ENCODE measurements at regions not wholly inside any gene's neighbourhood (a gene's known extent, or its start where the extent isn't known, plus 50 kb on each side); places are given as distances from the start of the nearest gene placed in this dataset.

GRCh38 chr10:4083509-4084003 lies 298.5 kb upstream of the KLF6 start:
- DNase-seq: no peak

GRCh38 chr10:4082861-4083260 lies 297.9 kb upstream of the KLF6 start:
- DNase-seq: no peak

- no peak for DNase-seq
These were observed 296.7 kb upstream of the KLF6 start for GRCh38 chr10:4081685-4082111.

GRCh38 chr10:4080225-4080805 lies 295.3 kb upstream of the KLF6 start:
- no peak for DNase-seq

- DNase-seq: no peak
These were observed 294.8 kb upstream of the KLF6 start for GRCh38 chr10:4079803-4080202.

GRCh38 chr10:4077804-4078203 lies 292.8 kb upstream of the KLF6 start:
- DNase-seq: no peak

GRCh38 chr10:4076983-4077382 lies 292.0 kb upstream of the KLF6 start:
- DNase-seq: no peak

- DNase-seq: no peak
These were observed 290.4 kb upstream of the KLF6 start for GRCh38 chr10:4075443-4075842.

- DNase-seq: no peak
These were observed 289.8 kb upstream of the KLF6 start for GRCh38 chr10:4074545-4075407.

- DNase-seq: no peak
These were observed 288.9 kb upstream of the KLF6 start for GRCh38 chr10:4073912-4074311.

GRCh38 chr10:4070921-4071660 lies 286.1 kb upstream of the KLF6 start:
- no peak for DNase-seq

- no peak for DNase-seq
These were observed 285.2 kb upstream of the KLF6 start for GRCh38 chr10:4070184-4070583.

GRCh38 chr10:4069491-4069890 lies 284.5 kb upstream of the KLF6 start:
- DNase-seq: no peak

- DNase-seq: no peak
These were observed 283.6 kb upstream of the KLF6 start for GRCh38 chr10:4068629-4069028.

- no peak for DNase-seq
These were observed 283.0 kb upstream of the KLF6 start for GRCh38 chr10:4067931-4068561.

GRCh38 chr10:4067531-4067930 lies 282.5 kb upstream of the KLF6 start:
- DNase-seq: peak; percentile 37

GRCh38 chr10:4066581-4067390 lies 281.8 kb upstream of the KLF6 start:
- DNase-seq: peak; percentile 12

GRCh38 chr10:4064489-4064888 lies 279.5 kb upstream of the KLF6 start:
- DNase-seq: no peak

GRCh38 chr10:4063717-4064116 lies 278.7 kb upstream of the KLF6 start:
- DNase-seq: no peak

- no peak for DNase-seq
These were observed 277.7 kb upstream of the KLF6 start for GRCh38 chr10:4062751-4063150.

GRCh38 chr10:4062072-4062471 lies 277.1 kb upstream of the KLF6 start:
- DNase-seq: no peak

- DNase-seq: no peak
These were observed 276.5 kb upstream of the KLF6 start for GRCh38 chr10:4061441-4061951.

All from stimulated activated CD4-positive, alpha-beta T cell treated with anti-CD3 and anti-CD28 coated beads, Interleukin-15, amount 100 ng/mL, for 24 hours (primary cell).